Natural killer cell (primary cell): ENCODE measurements at regions not wholly inside any gene's neighbourhood (a gene's known extent, or its start where the extent isn't known, plus 50 kb on each side); places are given as distances from the start of the nearest gene placed in this dataset.

Source experiments
- ATAC-seq, 3 donors: fragments of 150-1000 bp in 2 of 3; fragments of 200-7000 bp in 1 of 3; cut with Tn5 transposase; 1 replicate in 1 of 3; 2 replicates in 2 of 3; pipeline ENCODE4 v1.10.0; 2021; ENCODE audit warnings: mild to moderate bottlenecking in 2 of 3, moderate library complexity in 2 of 3
- DNase-seq, 2 donors: peaks; one replicate each; pipeline versions ENCODE4 v3.0.0 to v3.0.0-alpha.2; 2013 to 2021; ENCODE audit warnings: mixed read lengths in 1 of 2
- H3K27ac ChIP-seq: one replicate; pipeline ENCODE4 v1.5.1; 2013; ENCODE audit warnings: mild to moderate bottlenecking, low read length
- H3K27me3 ChIP-seq: one replicate; pipeline ENCODE4 v1.6.1; 2013; ENCODE audit warnings: low read length; ENCODE audit not compliant: control insufficient read depth, insufficient read depth
- H3K36me3 ChIP-seq: one replicate; pipeline ENCODE4 v1.6.1; 2013; ENCODE audit warnings: low read length; ENCODE audit not compliant: control insufficient read depth, insufficient read depth
- H3K4me1 ChIP-seq: one replicate; pipeline ENCODE4 v1.6.1; 2013; ENCODE audit warnings: low read length; ENCODE audit not compliant: control insufficient read depth, insufficient read depth
- H3K4me3 ChIP-seq: one replicate; pipeline ENCODE4 v1.5.1; 2013; ENCODE audit warnings: low read length
- H3K9me3 ChIP-seq: one replicate; pipeline ENCODE4 v1.6.1; 2013; ENCODE audit warnings: low read length; ENCODE audit not compliant: control insufficient read depth, insufficient read depth
- H3K27ac Mint-ChIP-seq, 2 donors: one replicate each; pipeline ENCODE4 v1.8.0; 2022; ENCODE audit warnings: mild to moderate bottlenecking in 2 of 2, mixed read lengths in 2 of 2, moderate library complexity in 1 of 2
- H3K27me3 Mint-ChIP-seq, 2 donors: one replicate each; pipeline ENCODE4 v1.8.0; 2022; ENCODE audit warnings: low read depth in 2 of 2, mixed read lengths in 2 of 2
- H3K36me3 Mint-ChIP-seq: one replicate; pipeline ENCODE4 v1.8.0; 2022; ENCODE audit warnings: mixed read lengths
- H3K4me1 Mint-ChIP-seq, 2 donors: one replicate each; pipeline ENCODE4 v1.8.0; 2022; ENCODE audit warnings: mixed read lengths in 2 of 2
- H3K4me3 Mint-ChIP-seq: one replicate; pipeline ENCODE4 v1.8.0; 2022; ENCODE audit warnings: mild to moderate bottlenecking, moderate library complexity, mixed read lengths
- H3K9me3 Mint-ChIP-seq, 2 donors: one replicate each; pipeline ENCODE4 v1.8.0; 2022; ENCODE audit warnings: mixed read lengths in 2 of 2
- WGBS: methylation state at CpG from one replicate; pipeline ENCODE4 v1.1.7; 2013; ENCODE audit warnings: missing lambda C conversion rate; ENCODE audit not compliant: insufficient coverage; 5-methylcytosine and 5-hydroxymethylcytosine counted together
- intact Hi-C: fragments of 100-400 bp; cut with micrococcal nuclease; formaldehyde crosslinking; loops from one replicate; pipeline ENCODE4 v1.14.2; 2022
- TF ChIP-seq, protein P1 (sequence below): fragments of 200-600 bp; IDR thresholded peaks from one replicate; pipeline ENCODE4 v1.8.0; 2022; ENCODE audit warnings: antibody characterized with exemption

DNA sequence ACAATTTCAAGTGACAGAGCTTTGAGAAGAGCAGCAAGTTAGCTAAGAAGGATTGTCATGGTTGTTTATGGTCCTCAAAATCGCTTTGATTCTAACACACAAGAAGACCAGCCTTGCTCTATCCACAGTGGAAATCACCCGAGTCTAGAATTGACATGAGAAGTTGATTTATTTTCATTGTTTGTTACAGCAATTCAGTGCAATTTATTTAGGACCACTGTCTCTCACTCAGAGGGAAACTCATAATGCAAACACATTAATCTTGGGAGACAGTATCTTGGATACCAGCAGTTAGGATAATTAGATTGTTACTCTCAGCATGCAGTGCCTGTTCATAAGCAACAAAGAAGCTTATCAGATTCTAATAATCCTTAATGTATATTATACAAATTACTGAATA lies 498.9 kb downstream of the NTRK2 start:
- 67% methylated on average over 1 of the region's 2 CpGs for WGBS
- peaks cover 9 to 10% of the 10 kb centered on the region in 2 donors for H3K4me1 Mint-ChIP-seq
- H3K36me3 Mint-ChIP-seq = no peaks in the 10 kb centered on the region
- H3K27ac Mint-ChIP-seq = no peak overlapping the region
- TF ChIP-seq, protein P1, sequence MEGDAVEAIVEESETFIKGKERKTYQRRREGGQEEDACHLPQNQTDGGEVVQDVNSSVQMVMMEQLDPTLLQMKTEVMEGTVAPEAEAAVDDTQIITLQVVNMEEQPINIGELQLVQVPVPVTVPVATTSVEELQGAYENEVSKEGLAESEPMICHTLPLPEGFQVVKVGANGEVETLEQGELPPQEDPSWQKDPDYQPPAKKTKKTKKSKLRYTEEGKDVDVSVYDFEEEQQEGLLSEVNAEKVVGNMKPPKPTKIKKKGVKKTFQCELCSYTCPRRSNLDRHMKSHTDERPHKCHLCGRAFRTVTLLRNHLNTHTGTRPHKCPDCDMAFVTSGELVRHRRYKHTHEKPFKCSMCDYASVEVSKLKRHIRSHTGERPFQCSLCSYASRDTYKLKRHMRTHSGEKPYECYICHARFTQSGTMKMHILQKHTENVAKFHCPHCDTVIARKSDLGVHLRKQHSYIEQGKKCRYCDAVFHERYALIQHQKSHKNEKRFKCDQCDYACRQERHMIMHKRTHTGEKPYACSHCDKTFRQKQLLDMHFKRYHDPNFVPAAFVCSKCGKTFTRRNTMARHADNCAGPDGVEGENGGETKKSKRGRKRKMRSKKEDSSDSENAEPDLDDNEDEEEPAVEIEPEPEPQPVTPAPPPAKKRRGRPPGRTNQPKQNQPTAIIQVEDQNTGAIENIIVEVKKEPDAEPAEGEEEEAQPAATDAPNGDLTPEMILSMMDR = no peak
- H3K9me3 Mint-ChIP-seq = no peaks in the 10 kb centered on the region
- Histone ChIP-seq H3K4me3 (no peak overlapping the region), H3K27me3 (no peaks in the 10 kb centered on the region), H3K4me1 (peaks cover 14% of the 10 kb centered on the region), H3K36me3 (no peaks in the 10 kb centered on the region), H3K9me3 (no peaks in the 10 kb centered on the region), H3K27ac (no peak overlapping the region)
- peaks cover 23 to 37% of the 10 kb centered on the region in 2 donors for H3K27me3 Mint-ChIP-seq
- H3K4me3 Mint-ChIP-seq = no peak overlapping the region
- DNase-seq (no peak), ATAC-seq (no peak)
- intact Hi-C loops = no loop called here

DNA sequence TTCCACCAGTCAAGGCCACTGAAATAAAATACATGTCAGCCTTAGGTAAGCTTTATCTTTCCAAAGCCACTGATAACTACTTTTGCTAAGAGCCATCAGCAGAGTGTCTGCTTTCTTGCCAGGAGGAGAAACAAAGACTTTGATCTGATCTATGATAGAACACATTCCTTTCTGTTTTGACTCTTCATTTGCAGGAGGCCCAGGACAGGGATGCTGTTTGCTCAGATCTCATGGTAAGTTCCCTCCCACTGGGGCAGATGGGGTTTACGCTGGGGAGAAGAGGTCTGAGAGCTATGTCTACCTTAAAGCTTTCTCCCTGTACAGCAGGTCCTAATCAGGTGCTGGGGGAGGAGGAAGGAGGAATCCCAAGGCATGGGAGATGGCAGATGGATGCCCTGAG lies 497.6 kb downstream of the NTRK2 start:
- ATAC-seq (no peak), DNase-seq (no peak)
- H3K4me3 ChIP-seq = no peak overlapping the region
- Mint-ChIP-seq H3K9me3 (no peaks in the 10 kb centered on the region), H3K4me3 (no peak overlapping the region), H3K27ac (no peak overlapping the region), H3K4me1 (no peaks in the 10 kb centered on the region), H3K36me3 (no peaks in the 10 kb centered on the region), H3K27me3 (peaks cover 23 to 37% of the 10 kb centered on the region in 2 donors)
- no peaks in the 10 kb centered on the region for H3K9me3 ChIP-seq
- TF ChIP-seq, protein P1 = no peak
- intact Hi-C loops = no loop called here
- H3K4me1 ChIP-seq = peaks cover 2% of the 10 kb centered on the region
- no peak overlapping the region for H3K27ac ChIP-seq
- no peaks in the 10 kb centered on the region for H3K27me3 ChIP-seq
- 100% methylated on average over 1 of the region's 1 CpG for WGBS
- H3K36me3 ChIP-seq = no peaks in the 10 kb centered on the region

DNA sequence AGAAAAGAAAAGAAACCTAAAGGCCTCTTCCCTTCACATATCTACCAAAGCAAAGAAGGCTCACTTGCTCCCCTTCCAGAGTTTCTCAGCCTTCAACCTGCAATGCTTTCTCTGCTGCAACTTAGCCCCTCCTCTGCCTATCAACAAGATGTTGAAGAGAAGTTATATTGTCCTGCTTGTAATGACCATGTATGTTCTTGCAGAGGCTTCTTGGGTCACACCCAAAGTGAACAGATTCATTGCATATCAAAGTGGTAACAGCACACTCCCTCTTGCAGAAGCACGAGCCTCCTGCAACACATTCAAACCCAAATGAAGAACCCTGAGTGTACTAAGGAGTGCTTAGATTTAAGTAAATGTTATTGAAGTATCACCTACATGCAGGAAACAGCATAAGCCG lies 494.3 kb downstream of the NTRK2 start:
- no peaks in the 10 kb centered on the region for H3K9me3 Mint-ChIP-seq
- no peak overlapping the region for H3K27ac Mint-ChIP-seq
- intact Hi-C loops = no loop called here
- Histone ChIP-seq H3K4me1 (no peaks in the 10 kb centered on the region), H3K36me3 (no peaks in the 10 kb centered on the region), H3K27me3 (no peaks in the 10 kb centered on the region), H3K4me3 (no peak overlapping the region), H3K9me3 (no peaks in the 10 kb centered on the region), H3K27ac (no peak overlapping the region)
- H3K4me1 Mint-ChIP-seq = no peaks in the 10 kb centered on the region
- H3K27me3 Mint-ChIP-seq = peaks cover 14 to 20% of the 10 kb centered on the region in 2 donors
- H3K36me3 Mint-ChIP-seq = no peaks in the 10 kb centered on the region
- TF ChIP-seq, protein P1 = no peak
- no peak for DNase-seq
- WGBS = 75% methylated on average over 1 of the region's 2 CpGs
- H3K4me3 Mint-ChIP-seq = no peak overlapping the region
- no peak for ATAC-seq

DNA sequence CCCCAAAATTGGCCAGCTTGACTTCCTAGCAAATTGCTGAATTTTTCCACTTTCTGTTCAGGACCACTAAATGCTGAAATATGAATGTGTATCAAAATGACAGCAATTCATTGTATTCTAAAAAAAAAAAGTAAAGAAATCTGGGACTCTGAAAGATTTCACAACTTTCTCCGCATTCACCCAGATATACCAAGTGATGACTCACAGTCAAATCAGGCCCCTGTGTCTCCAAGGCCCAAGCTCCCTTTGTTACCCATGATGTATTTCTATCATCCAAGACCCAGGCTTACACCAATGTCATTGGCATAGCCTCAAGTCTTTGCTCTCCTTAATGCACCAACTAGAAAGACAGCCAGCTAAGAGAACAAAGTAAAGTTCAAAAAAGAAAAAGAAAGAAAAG lies 493.9 kb downstream of the NTRK2 start:
- intact Hi-C loops = no loop called here
- H3K27me3 Mint-ChIP-seq = peaks cover 14 to 24% of the 10 kb centered on the region in 2 donors
- no peaks in the 10 kb centered on the region for H3K9me3 Mint-ChIP-seq
- Histone ChIP-seq H3K27me3 (no peaks in the 10 kb centered on the region), H3K27ac (no peak overlapping the region), H3K4me1 (no peaks in the 10 kb centered on the region), H3K9me3 (no peaks in the 10 kb centered on the region), H3K4me3 (no peak overlapping the region), H3K36me3 (no peaks in the 10 kb centered on the region)
- 85% methylated on average over 1 of the region's 1 CpG for WGBS
- no peak for ATAC-seq
- no peaks in the 10 kb centered on the region for H3K36me3 Mint-ChIP-seq
- H3K4me3 Mint-ChIP-seq = no peak overlapping the region
- no peaks in the 10 kb centered on the region for H3K4me1 Mint-ChIP-seq
- TF ChIP-seq, protein P1 = no peak
- H3K27ac Mint-ChIP-seq = no peak overlapping the region
- no peak for DNase-seq
